HG03064 (cell line): ENCODE measurements at regions not wholly inside any gene's neighbourhood (a gene's known extent, or its start where the extent isn't known, plus 50 kb on each side); places are given as distances from the start of the nearest gene placed in this dataset.
"Not testable (repeated sequence)": the region's sequence is repeated elsewhere in the genome, so short reads cannot be mapped to it uniquely, and the experiment has no call there.

Experiments used
- ATAC-seq: cut with Tn5 transposase; IDR thresholded peaks from one replicate; pipeline ENCODE4 v1.9.1; 2021; ENCODE audit warnings: low read depth; ENCODE audit not compliant: unreplicated experiment

DNA sequence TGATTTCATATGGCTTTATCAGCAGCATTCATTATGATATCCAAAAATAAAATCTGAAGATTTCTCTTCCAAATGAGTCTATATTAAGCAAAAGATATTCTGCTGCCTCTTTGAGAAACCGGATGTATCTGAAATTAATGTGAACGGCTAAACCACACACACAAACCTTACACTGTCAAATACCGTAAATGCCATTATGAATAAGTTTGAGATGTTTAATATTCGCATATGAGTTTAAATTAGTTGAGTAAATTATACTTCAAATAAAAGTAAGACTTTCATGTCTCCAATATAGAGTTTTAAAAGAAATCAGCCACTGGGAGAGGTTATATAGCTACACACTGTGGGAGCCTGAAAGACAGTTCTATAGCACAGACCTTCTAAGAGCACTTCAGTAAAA, 566.6 kb upstream of the CHD1 start:
- ATAC-seq: not testable (repeated sequence)

GRCh38 chr5:99478450-99478849, 549.6 kb upstream of the CHD1 start:
- ATAC-seq: not testable (repeated sequence)

DNA sequence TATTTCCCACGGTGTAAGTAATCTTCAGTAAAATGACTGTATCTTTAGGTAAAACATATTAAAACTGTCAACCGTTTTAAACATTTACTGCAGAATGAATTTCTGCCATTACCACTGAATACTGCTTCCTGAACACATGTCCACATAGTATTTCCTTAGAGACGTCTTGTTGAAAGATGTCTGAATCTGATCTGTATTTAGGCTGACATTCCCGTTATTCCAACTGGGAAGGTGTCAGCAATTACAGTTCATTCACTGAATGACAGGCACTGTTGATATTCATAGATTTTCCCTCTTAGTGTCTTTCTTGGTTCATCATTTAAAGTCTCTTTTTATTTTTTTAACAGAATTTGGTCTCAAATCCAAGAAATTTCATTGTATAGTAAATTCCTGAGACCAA, 544.5 kb upstream of the CHD1 start:
- ATAC-seq: not testable (repeated sequence)

DNA sequence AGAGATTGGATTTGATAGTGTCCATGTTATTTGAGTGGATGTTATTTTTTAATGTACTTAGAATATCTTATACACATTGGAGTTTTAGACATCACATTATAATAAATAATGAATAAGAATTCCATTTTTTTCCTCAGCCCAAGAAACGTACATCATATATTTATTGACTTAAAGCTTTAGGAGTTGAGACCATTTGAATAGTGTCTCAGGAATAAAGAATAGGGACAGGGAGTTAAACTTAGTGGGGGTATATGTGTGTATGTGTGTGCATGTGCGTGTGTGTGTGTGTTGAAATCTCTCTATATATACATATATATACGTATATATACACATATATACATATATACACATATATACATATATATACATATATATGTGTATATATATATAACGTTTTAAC, 542.9 kb upstream of the CHD1 start:
- not testable (repeated sequence) for ATAC-seq

- ATAC-seq: not testable (repeated sequence)
Measured at GRCh38 chr5:99471178-99471577, 542.4 kb upstream of the CHD1 start.

DNA sequence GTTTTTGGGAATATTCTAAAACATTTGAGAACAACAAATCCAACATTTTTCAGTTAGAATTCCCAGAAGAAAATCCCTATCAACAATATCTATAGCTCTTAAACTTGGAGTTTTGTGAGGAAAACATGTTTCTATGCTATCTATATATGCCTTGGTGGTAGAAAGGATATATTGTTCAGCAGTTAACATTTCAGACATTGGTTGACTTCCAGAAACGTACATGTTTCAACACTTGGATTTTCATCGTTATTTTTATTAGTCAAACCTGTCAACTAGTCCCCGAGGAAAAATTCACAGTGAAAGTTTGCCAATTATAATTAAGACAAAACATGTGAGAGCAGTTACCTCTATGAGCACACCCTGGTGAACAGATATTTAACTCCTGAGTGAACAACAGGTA, 541.8 kb upstream of the CHD1 start:
- not testable (repeated sequence) for ATAC-seq

DNA sequence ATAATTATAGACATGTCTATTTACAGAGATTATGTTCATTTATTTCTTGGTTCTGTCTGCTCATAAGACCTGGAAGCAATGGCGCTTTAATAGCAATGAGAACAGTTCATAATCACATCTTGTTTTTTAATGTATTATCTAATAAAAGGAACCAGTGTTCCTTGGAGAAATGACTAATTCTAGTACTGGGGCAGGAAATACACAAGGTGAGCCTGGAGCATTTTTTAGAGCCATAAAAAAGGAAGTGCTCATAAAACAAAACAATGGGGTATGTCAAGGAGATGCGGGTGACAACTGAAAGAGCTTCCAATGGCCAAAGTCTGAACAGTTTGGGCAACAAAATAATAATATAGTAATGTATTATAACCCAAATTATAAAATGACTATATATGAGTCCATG, 531.9 kb upstream of the CHD1 start:
- no peak for ATAC-seq

- ATAC-seq: no peak
Measured at GRCh38 chr5:99453196-99453595, 524.4 kb upstream of the CHD1 start.

DNA sequence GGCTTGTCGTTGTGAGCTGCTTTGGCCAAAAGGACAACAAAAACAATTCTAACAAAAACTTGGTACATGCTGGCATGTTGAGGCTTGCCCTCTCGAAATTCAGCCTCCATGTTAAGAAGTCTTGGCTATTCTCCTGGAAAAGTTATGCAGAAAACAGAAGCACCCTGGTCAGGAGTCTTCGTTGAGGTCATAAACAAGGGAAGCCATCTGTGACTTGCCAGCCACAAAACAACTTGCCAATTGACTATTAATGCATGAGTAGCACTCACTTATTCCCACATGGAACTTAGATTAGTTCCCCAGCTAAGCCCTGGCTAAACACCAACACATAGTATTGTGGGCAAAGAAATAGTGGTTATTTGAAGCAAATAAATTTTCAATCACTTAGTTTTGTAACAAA, 521.0 kb upstream of the CHD1 start:
- ATAC-seq: no peak

- no peak for ATAC-seq
Measured at GRCh38 chr5:99445805-99446204, 517.0 kb upstream of the CHD1 start.

DNA sequence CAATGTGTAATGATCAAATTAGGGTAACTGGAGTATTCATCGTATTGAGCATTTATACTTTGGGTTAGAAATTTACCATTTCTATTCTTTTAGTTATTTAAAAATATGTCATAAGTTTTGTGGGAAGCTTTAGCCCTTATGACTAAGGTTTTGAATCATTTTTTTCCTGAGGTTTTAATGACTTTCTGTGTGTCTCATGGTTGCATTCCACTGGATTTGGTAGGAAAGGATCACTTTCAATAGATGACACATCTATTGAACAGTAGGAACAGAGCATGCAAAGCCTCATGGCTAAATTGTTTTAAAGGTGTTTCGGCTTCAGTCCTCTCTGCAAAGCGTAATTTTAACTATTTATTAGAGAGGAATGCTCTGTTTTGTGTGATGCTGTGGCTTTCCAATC, 512.4 kb upstream of the CHD1 start:
- no peak for ATAC-seq

GRCh38 chr5:99438619-99439018, 509.8 kb upstream of the CHD1 start:
- ATAC-seq: no peak

GRCh38 chr5:99437986-99438385, 509.2 kb upstream of the CHD1 start:
- no peak for ATAC-seq

DNA sequence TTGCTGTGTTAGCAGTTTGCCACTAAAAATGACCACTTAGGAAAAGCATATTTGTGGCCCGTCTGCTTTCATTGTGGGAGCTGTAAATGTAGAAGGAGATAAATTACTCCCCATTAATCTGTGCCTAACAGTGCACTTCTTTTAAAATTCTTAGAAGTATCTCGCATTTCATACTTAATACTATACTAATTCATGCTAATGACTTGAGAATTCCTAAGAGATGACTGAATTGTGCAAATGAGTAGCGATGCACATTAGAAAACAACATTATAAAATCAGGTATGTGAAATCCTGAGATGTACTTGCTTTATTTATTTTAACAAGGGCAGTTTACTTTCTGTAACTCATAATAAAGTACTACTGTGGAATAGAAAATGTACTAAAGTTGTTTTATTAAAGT, 494.6 kb upstream of the CHD1 start:
- ATAC-seq: not testable (repeated sequence)

GRCh38 chr5:99418640-99419039, 489.8 kb upstream of the CHD1 start:
- ATAC-seq: not testable (repeated sequence)

- ATAC-seq: not testable (repeated sequence)
Measured at GRCh38 chr5:99410386-99410785, 481.6 kb upstream of the CHD1 start.

DNA sequence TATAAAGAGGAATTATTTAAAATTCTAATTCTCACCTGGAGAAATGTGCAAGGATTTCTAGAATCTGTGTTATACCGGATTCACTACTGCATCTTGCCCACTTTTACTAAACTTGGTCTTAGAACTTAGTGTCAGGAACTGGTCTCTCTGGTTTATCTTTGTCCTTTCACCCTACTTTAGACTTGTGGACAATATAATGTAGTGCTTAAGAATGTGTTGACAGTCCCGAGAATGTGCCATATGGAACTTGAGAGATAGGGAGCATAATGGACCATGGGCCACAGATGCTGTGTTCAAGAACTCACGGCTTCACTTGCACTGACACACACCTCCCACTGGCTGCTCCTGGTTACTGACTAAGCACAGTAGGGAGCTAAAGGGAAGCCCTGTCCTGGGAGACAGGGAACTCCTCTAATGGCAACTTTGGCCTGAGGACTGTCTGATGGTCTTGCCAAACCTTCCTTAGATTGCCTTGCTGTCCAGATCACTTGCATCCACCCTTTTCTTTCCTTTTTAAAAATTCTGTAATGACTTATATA, 476.0 kb upstream of the CHD1 start:
- ATAC-seq: not testable (repeated sequence)

GRCh38 chr5:99400571-99400970, 471.8 kb upstream of the CHD1 start:
- not testable (repeated sequence) for ATAC-seq

GRCh38 chr5:99398976-99399375, 470.2 kb upstream of the CHD1 start:
- no peak for ATAC-seq

DNA sequence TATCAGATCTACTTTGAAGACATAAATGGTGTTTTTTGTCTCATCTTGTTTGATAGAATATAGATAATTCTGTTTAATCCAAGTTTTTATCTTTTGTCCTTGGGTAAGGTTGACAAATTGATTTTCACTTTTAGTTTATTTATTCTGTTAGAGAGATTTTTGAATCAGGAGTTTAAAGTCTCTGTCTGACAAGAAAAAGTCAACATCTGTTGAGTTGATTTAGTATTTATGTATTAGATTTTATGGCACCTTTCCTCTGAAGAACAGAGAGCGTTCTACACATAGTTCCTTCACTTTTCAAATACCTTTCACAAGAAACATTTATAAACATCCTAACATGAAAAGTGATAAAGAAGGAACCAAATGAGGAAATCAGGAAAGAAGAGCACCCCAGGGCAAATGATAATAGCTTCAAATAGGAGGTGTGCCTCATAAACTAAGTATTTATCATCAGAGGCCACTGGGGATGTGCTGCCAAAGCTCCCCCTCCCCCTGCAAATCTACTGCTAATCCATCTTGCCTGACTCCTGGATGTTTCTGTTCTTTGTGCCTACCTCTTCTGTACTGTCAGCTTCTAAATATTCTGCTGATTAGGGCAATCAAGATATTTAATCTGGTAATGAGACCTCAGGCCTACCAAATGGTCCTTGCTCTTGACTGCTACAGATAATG, 457.7 kb upstream of the CHD1 start:
- ATAC-seq: no peak

DNA sequence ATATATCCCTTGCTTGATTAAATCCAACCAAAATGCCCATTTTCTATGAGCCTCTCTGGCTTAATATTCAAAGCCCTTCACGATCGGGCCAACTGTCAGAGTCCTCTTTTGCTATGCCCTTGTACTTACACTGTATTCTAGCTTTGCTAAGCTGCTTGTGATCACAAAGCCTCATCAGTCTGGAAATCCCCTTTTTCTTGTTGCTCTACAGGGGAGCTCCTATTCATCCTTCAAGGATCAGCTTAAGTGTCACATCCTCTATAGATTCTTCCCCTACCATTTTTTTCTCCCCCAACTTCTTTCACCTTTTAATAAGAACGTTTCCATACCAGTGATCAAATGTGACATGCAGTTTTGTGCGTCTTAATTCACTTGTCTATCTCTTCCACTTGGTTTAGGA, 450.4 kb upstream of the CHD1 start:
- no peak for ATAC-seq

DNA sequence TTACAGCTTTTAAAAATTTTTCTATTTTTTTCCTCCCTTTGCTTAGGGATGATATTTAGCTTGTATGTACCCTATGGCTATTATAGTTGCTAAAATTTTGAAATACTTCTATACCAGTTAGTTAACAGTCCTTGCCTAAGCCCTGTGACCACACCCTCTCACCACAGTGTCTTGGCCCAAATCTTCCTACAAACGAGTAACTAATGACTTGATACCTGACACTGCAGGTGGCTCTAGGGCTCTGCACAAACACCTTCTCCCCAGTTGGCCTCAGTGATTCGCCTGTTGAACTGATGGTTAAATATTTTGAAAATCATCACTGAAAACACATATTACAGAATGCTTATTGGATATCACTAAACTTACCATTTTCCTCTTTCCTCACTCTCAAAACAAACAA, 449.6 kb upstream of the CHD1 start:
- no peak for ATAC-seq
